ENCODE measurements at regions not wholly inside any gene's neighbourhood (a gene's known extent, or its start where the extent isn't known, plus 50 kb on each side); places are given as distances from the start of the nearest gene placed in this dataset.

- H3K9me3 ChIP-seq (ENCODE audit: insufficient read depth, low read length, severe bottlenecking): no peaks in the 10 kb centered on the region
- no peak overlapping the region for H3K9ac ChIP-seq (ENCODE audit: low read depth, low read length)
- DNase-seq (no peak), ATAC-seq (ENCODE audit: insufficient read depth, low read depth) (no peak)
- no peak overlapping the region for H2AFZ ChIP-seq (ENCODE audit: low read depth, low read length)
- H3K79me2 ChIP-seq (ENCODE audit: insufficient read depth, low read length): no peaks in the 10 kb centered on the region
- no peak overlapping the region for H3K4me2 ChIP-seq (ENCODE audit: insufficient read depth, low read length)
- no peak overlapping the region for H3K27ac ChIP-seq (ENCODE audit: low read length)
- H3K4me1 ChIP-seq (ENCODE audit: insufficient read depth, low read length): no peaks in the 10 kb centered on the region
- no peak overlapping the region for H3K4me3 ChIP-seq (ENCODE audit: low read depth in 1 of 2, low read length in 2 of 2)
- no peaks in the 10 kb centered on the region for H4K20me1 ChIP-seq (ENCODE audit: insufficient read depth, low read length)
- no peaks in the 10 kb centered on the region for H3K27me3 ChIP-seq (ENCODE audit: insufficient read depth, low read length, poor library complexity)
- no peaks in the 10 kb centered on the region for H3K36me3 ChIP-seq (ENCODE audit: insufficient read depth, low read length)
- TF ChIP-seq, protein P1, sequence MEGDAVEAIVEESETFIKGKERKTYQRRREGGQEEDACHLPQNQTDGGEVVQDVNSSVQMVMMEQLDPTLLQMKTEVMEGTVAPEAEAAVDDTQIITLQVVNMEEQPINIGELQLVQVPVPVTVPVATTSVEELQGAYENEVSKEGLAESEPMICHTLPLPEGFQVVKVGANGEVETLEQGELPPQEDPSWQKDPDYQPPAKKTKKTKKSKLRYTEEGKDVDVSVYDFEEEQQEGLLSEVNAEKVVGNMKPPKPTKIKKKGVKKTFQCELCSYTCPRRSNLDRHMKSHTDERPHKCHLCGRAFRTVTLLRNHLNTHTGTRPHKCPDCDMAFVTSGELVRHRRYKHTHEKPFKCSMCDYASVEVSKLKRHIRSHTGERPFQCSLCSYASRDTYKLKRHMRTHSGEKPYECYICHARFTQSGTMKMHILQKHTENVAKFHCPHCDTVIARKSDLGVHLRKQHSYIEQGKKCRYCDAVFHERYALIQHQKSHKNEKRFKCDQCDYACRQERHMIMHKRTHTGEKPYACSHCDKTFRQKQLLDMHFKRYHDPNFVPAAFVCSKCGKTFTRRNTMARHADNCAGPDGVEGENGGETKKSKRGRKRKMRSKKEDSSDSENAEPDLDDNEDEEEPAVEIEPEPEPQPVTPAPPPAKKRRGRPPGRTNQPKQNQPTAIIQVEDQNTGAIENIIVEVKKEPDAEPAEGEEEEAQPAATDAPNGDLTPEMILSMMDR (IDR thresholded peaks at IDR 0.05; ENCODE audit: borderline replicate concordance, extremely low read depth, low read length, poor library complexity, severe bottlenecking): no peak
- no peak for TF ChIP-seq EZH2 (IDR thresholded peaks at IDR 0.05; ENCODE audit: borderline replicate concordance, low read depth, low read length, severe bottlenecking)
Measured at GRCh38 chr5:29550523-29550922, 1643.0 kb upstream of the CDH6 start.

- DNase-seq (no peak), ATAC-seq (ENCODE audit: insufficient read depth, low read depth) (no peak)
- no peak overlapping the region for H3K9ac ChIP-seq (ENCODE audit: low read depth, low read length)
- H3K4me1 ChIP-seq (ENCODE audit: insufficient read depth, low read length): no peaks in the 10 kb centered on the region
- TF ChIP-seq, protein P1 (IDR thresholded peaks at IDR 0.05; ENCODE audit: borderline replicate concordance, extremely low read depth, low read length, poor library complexity, severe bottlenecking): no peak
- no peak for TF ChIP-seq EZH2 (IDR thresholded peaks at IDR 0.05; ENCODE audit: borderline replicate concordance, low read depth, low read length, severe bottlenecking)
- H3K79me2 ChIP-seq (ENCODE audit: insufficient read depth, low read length): no peaks in the 10 kb centered on the region
- no peak overlapping the region for H2AFZ ChIP-seq (ENCODE audit: low read depth, low read length)
- H3K4me3 ChIP-seq (ENCODE audit: low read depth in 1 of 2, low read length in 2 of 2): no peak overlapping the region
- H3K9me3 ChIP-seq (ENCODE audit: insufficient read depth, low read length, severe bottlenecking): no peaks in the 10 kb centered on the region
- H3K4me2 ChIP-seq (ENCODE audit: insufficient read depth, low read length): no peak overlapping the region
- no peaks in the 10 kb centered on the region for H3K27me3 ChIP-seq (ENCODE audit: insufficient read depth, low read length, poor library complexity)
- no peak overlapping the region for H3K27ac ChIP-seq (ENCODE audit: low read length)
- H4K20me1 ChIP-seq (ENCODE audit: insufficient read depth, low read length): no peaks in the 10 kb centered on the region
- H3K36me3 ChIP-seq (ENCODE audit: insufficient read depth, low read length): no peaks in the 10 kb centered on the region
Measured at GRCh38 chr5:29548262-29548661, 1645.2 kb upstream of the CDH6 start.

- TF ChIP-seq, protein P1 (IDR thresholded peaks at IDR 0.05; ENCODE audit: borderline replicate concordance, extremely low read depth, low read length, poor library complexity, severe bottlenecking): no peak
- TF ChIP-seq EZH2 (IDR thresholded peaks at IDR 0.05; ENCODE audit: borderline replicate concordance, low read depth, low read length, severe bottlenecking): no peak
- no peak overlapping the region for H2AFZ ChIP-seq (ENCODE audit: low read depth, low read length)
Measured at GRCh38 chr5:29547236-29547865, 1646.1 kb upstream of the CDH6 start.

More at GRCh38 chr5:29547236-29547865, 1646.1 kb upstream of the CDH6 start:
- no peak overlapping the region for H3K9ac ChIP-seq (ENCODE audit: low read depth, low read length)
- no peaks in the 10 kb centered on the region for H3K4me1 ChIP-seq (ENCODE audit: insufficient read depth, low read length)
- no peak for DNase-seq
- no peaks in the 10 kb centered on the region for H3K79me2 ChIP-seq (ENCODE audit: insufficient read depth, low read length)
- H3K27ac ChIP-seq (ENCODE audit: low read length): no peak overlapping the region
- no peaks in the 10 kb centered on the region for H4K20me1 ChIP-seq (ENCODE audit: insufficient read depth, low read length)
- no peaks in the 10 kb centered on the region for H3K9me3 ChIP-seq (ENCODE audit: insufficient read depth, low read length, severe bottlenecking)
- H3K4me3 ChIP-seq (ENCODE audit: low read depth in 1 of 2, low read length in 2 of 2): no peak overlapping the region
- H3K4me2 ChIP-seq (ENCODE audit: insufficient read depth, low read length): no peak overlapping the region
- no peak for ATAC-seq (ENCODE audit: insufficient read depth, low read depth)
- no peaks in the 10 kb centered on the region for H3K36me3 ChIP-seq (ENCODE audit: insufficient read depth, low read length)
- no peaks in the 10 kb centered on the region for H3K27me3 ChIP-seq (ENCODE audit: insufficient read depth, low read length, poor library complexity)

Measured in DND-41 (cell line).